Epithelial cell of esophagus (primary cell): ENCODE measurements at regions not wholly inside any gene's neighbourhood (a gene's known extent, or its start where the extent isn't known, plus 50 kb on each side); places are given as distances from the start of the nearest gene placed in this dataset.

ENCODE experiments used
- DNase-seq: peaks from one replicate; pipeline ENCODE4 v3.0.0; 2010; ENCODE audit warnings: low read depth
- H3K4me3 ChIP-seq: 2 replicates; pipeline ENCODE4 v1.5.1; 2011; ENCODE audit warnings: mild to moderate bottlenecking, low read length, control low read depth
- CTCF ChIP-seq: IDR thresholded peaks from 2 replicates; pipeline ENCODE4 v1.5.1; 2011; ENCODE audit warnings: low read depth, mild to moderate bottlenecking, low read length, control low read depth, inconsistent platforms; ENCODE audit not compliant: insufficient read depth; ENCODE audit errors: missing control alignments

- no peak overlapping the region for H3K4me3 ChIP-seq
- TF ChIP-seq CTCF = no peak
- DNase-seq = no peak
These were observed 390.9 kb upstream of the CELF2 start for GRCh38 chr10:10626734-10627133.

GRCh38 chr10:10627414-10627813 lies 390.3 kb upstream of the CELF2 start:
- no peak for DNase-seq
- H3K4me3 ChIP-seq = no peak overlapping the region
- no peak for TF ChIP-seq CTCF

- no peak for TF ChIP-seq CTCF
- no peak overlapping the region for H3K4me3 ChIP-seq
- DNase-seq = no peak
These were observed 388.2 kb upstream of the CELF2 start for GRCh38 chr10:10629512-10629911.

- DNase-seq = no peak
- TF ChIP-seq CTCF = no peak
- H3K4me3 ChIP-seq = no peak overlapping the region
These were observed 387.4 kb upstream of the CELF2 start for GRCh38 chr10:10630281-10630680.

GRCh38 chr10:10630782-10631181 lies 386.9 kb upstream of the CELF2 start:
- no peak for TF ChIP-seq CTCF
- H3K4me3 ChIP-seq = no peak overlapping the region
- DNase-seq = no peak

GRCh38 chr10:10642189-10642588 lies 375.5 kb upstream of the CELF2 start:
- DNase-seq = no peak
- no peak overlapping the region for H3K4me3 ChIP-seq
- no peak for TF ChIP-seq CTCF

GRCh38 chr10:10642751-10643150 lies 374.9 kb upstream of the CELF2 start:
- TF ChIP-seq CTCF = no peak
- DNase-seq = no peak

More at GRCh38 chr10:10642751-10643150, 374.9 kb upstream of the CELF2 start:
- no peak overlapping the region for H3K4me3 ChIP-seq
